HEK293 (cell line): ENCODE measurements at regions not wholly inside any gene's neighbourhood (a gene's known extent, or its start where the extent isn't known, plus 50 kb on each side); places are given as distances from the start of the nearest gene placed in this dataset.

Experiments used
- CTCF ChIP-seq: fragments of 450-650 bp; formaldehyde crosslinking; IDR thresholded peaks from 2 replicates; pipeline ENCODE4 v1.5.1; 2016; ENCODE audit warnings: missing biosample characterization, missing genetic modification characterization
- PBX3 ChIP-seq: sonication (generic); formaldehyde crosslinking; IDR thresholded peaks from 2 replicates; pipeline ENCODE4 v1.8.1; 2022; ENCODE audit warnings: mild to moderate bottlenecking, moderate library complexity, missing genetic modification reagents
- ZNF121 ChIP-seq: fragments of 450-650 bp; formaldehyde crosslinking; IDR thresholded peaks from 2 replicates; pipeline ENCODE4 v1.5.1; 2016; ENCODE audit warnings: missing biosample characterization, missing genetic modification characterization
- ZNF174 ChIP-seq: fragments of 450-650 bp; formaldehyde crosslinking; IDR thresholded peaks from 2 replicates; pipeline ENCODE4 v1.5.0; 2017; ENCODE audit warnings: missing biosample characterization, mild to moderate bottlenecking, missing genetic modification characterization
- ZNF214 ChIP-seq: fragments of 450-650 bp; formaldehyde crosslinking; IDR thresholded peaks from 2 replicates; pipeline ENCODE4 v1.5.1; 2017; ENCODE audit warnings: missing biosample characterization, mild to moderate bottlenecking, missing genetic modification characterization, borderline replicate concordance
- ZNF223 ChIP-seq: fragments of 450-650 bp; formaldehyde crosslinking; IDR thresholded peaks from 2 replicates; pipeline ENCODE4 v1.5.1; 2016; ENCODE audit warnings: missing biosample characterization, missing genetic modification characterization
- ZNF510 ChIP-seq: fragments of 450-650 bp; formaldehyde crosslinking; IDR thresholded peaks from 2 replicates; pipeline ENCODE4 v1.5.1; 2018; ENCODE audit warnings: mild to moderate bottlenecking, missing genetic modification characterization, missing biosample characterization; ENCODE audit not compliant: insufficient replicate concordance
- ZNF704 ChIP-seq: fragments of 450-650 bp; formaldehyde crosslinking; IDR thresholded peaks from 2 replicates; pipeline ENCODE4 v1.5.1; 2016; ENCODE audit warnings: missing biosample characterization, missing genetic modification characterization

GRCh38 chr6:164144316-164144715 lies 729.8 kb downstream of the QKI start:
- no peak for TF ChIP-seq ZNF223
- TF ChIP-seq CTCF (tag by site-specific recombination), result no peak
- no peak for TF ChIP-seq ZNF510 (tag by site-specific recombination)
- no peak for TF ChIP-seq ZNF121 (tag by site-specific recombination)
- TF ChIP-seq ZNF704, result no peak
- no peak for TF ChIP-seq ZNF174 (tag by site-specific recombination)
- TF ChIP-seq PBX3 (CRISPR knock-in tag), result no peak
- TF ChIP-seq ZNF214, result no peak
